ENCODE measurements at regions not wholly inside any gene's neighbourhood (a gene's known extent, or its start where the extent isn't known, plus 50 kb on each side); places are given as distances from the start of the nearest gene placed in this dataset.

- TF ChIP-seq CTCF (IDR thresholded peaks at IDR 0.05) (no peak), POLR2A (IDR thresholded peaks at IDR 0.05) (no peak)
Observed at GRCh38 chr14:66101662-66102061, 384.5 kb upstream of the CCDC196 start.
